ENCODE measurements at regions not wholly inside any gene's neighbourhood (a gene's known extent, or its start where the extent isn't known, plus 50 kb on each side); places are given as distances from the start of the nearest gene placed in this dataset.

DNA sequence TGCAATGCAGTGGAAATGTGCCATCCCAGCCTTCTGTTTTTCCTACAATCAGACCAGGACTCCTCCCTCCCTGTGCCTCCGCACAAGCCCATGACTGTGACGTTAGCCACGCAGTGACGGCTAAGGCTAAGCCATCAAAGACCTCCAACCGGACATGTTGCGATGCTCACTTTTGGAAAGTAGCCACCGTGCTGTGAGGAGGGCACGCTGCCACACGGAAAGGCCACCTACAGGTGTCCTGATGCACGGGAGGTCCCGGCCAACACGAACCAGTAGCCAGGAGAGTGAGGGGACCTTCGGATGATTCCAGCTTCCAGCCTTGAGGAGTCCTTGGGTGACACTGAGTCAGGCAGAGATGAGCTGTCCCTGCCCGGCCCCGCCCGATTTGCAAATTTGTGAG, 53.9 kb downstream of the FOXL1 start:
- no peak for DNase-seq (ENCODE audit: low read depth in 2 of 2)

DNA sequence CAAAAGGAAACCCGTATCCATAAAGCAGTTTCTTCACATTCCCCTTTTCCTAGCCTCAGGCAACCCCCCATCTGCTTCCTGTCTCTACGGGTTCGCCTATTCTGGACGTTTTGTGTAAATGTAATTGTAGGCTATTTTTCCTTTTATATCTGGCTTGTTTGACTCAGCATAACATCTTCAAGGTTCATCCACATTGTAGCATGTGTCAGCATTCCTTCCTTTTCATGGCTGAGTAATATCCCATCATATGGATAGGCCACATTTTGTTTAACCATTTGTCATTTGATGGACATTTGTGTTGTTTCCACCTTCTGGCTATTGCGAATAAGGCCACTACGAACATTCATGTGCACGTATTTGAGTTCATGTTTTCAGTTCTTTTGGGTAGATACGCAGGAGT, 54.6 kb downstream of the FOXL1 start:
- DNase-seq (ENCODE audit: low read depth in 2 of 2): no peak

GRCh38 chr16:86634292-86634691, 55.9 kb downstream of the FOXL1 start:
- no peak for DNase-seq (ENCODE audit: low read depth in 2 of 2)

- no peak for DNase-seq (ENCODE audit: low read depth in 2 of 2)
These were observed 57.0 kb downstream of the FOXL1 start for GRCh38 chr16:86635176-86635876.

GRCh38 chr16:86635926-86636325, 57.6 kb downstream of the FOXL1 start:
- no peak for DNase-seq (ENCODE audit: low read depth in 2 of 2)

GRCh38 chr16:86637744-86638143, 59.4 kb downstream of the FOXL1 start:
- DNase-seq (ENCODE audit: low read depth in 2 of 2): no peak

- no peak for DNase-seq (ENCODE audit: low read depth in 2 of 2)
These were observed 60.3 kb downstream of the FOXL1 start for GRCh38 chr16:86638642-86639041.

DNA sequence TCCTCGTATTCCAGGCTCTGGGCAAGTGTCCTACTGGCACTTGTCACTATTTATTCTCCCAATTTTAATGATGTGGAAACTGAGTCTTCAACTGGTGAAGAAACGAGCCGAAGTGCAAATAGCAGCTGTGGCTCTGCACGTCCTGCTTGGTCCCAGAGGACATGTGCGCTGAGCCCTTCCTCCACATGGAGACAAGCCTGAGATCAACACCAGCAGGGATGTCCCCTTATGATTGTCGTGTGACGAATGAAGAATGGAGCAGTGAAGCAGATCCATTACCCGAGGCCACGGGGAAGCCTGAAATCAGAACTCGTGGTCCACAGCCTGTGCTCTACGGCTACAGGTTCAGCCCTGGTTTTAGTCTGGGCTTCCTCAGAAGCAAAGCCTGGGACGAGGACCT, 61.0 kb downstream of the FOXL1 start:
- DNase-seq (ENCODE audit: low read depth in 2 of 2): no peak

DNA sequence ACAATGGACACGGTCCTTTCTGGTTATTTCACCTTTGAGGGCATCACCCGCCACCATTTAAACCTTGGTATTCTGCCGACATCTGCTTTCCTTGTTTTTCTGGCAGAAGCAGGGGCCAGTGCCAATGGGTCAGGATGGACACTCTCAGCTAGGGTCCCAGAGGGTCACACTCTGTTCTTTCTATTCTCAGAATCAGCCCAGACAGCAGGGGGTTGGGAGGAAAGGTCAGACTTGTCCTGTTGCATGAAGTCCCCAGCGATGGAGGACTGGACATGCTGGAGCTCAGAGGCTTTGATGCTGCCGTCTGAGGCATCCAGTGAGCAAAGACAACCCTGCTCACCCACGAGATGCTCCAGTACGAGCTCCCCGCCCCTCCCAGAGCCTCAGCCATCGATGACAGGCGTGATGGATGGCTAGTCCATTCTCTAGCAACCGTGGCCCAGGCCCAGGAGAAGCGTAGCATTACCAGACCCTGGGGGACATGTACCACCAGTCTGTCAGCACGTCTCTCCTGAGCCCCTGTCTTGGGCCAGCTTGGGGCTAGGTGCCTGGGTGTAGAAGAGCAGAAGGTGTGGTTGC, 62.0 kb downstream of the FOXL1 start:
- no peak for DNase-seq (ENCODE audit: low read depth in 2 of 2)

DNA sequence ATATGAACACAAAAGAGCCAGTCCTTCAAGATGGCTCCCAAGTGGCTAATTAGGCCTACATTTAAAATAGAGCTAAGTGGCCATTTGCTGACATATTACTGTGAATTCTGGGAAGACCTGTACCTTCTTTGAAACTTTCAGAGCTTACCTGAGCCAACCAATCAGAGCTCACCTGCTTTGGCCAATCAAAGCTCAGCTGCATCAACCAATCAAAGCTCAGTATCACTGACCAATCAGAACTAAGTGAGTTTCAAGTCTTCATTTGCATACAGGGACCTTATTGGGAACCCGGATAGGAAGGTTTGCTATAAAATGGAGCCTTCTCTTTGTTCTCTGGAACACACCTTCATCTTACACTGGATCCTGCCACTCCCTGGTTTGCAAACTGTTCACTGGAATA, 63.7 kb downstream of the FOXL1 start:
- no peak for DNase-seq (ENCODE audit: low read depth in 2 of 2)

GRCh38 chr16:86643671-86644070, 65.3 kb downstream of the FOXL1 start:
- no peak for DNase-seq (ENCODE audit: low read depth in 2 of 2)

DNA sequence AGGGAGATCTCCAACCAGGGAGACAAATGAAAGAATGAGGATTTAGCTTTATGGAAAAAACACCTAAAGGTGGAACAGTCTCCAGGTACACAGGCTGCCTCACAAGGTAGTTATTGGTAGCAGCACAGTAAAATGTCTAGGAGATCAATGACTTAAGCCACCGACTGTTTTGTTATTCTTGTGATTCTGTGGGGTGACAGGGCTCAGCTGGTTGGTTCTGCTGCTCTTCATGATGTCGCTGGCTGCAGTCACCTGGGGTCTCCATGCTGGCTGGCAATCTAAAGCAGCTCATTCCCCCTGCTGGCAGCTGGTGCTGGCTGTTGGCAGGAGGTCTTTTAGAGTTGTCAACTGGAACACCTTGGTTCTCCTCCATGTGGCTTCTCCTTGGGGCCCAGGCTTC, 69.2 kb downstream of the FOXL1 start:
- DNase-seq (ENCODE audit: low read depth in 2 of 2): no peak

DNA sequence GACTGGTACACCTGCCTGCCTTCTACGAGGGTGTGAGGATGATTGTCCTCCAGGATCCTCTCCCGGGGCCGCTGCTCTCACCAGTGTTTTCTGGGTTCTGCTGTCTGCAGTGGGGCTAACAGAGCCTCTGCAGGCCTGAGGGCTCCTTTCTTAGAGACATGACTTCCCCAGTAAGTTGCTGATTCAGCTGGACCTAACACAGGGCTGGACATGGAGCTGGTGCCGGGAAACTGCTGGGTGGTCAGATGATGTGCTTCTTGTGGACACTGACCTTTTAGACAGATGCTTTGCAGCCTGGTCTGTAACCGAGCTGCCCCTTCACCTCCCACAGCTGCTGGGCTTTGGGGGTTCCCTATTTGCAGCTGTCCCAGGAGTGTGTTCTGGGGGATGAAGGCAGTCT, 71.5 kb downstream of the FOXL1 start:
- DNase-seq (ENCODE audit: low read depth in 2 of 2): no peak

DNA sequence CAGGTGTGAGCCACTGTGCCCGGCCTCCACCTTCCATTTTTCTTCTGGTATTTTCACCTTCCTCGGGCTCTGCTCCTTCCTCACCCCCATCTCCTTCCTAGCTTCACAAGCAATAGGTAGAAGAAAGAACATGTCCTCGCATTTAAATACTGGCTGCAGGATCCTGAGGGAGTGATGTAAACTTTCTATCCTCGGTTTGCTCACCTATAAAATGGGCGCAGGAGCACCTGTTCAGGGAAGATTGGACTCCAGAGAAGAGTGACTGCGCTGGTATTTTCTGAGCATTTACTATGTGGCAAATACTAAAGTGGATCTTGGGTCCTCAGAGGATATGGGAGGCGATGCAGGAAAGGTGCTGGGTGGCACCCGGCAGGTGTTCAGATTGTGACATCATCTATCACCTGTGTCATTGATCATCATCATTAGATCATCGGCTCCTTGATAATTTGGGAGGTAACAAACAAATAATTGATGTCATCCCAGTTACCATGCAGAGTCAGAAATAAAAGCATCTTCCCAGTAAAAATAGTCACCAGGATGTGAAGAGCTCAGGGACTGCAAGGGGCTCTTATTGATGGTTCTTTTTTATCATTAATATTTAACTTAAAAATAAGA, 72.8 kb downstream of the FOXL1 start:
- no peak for DNase-seq (ENCODE audit: low read depth in 2 of 2)

DNA sequence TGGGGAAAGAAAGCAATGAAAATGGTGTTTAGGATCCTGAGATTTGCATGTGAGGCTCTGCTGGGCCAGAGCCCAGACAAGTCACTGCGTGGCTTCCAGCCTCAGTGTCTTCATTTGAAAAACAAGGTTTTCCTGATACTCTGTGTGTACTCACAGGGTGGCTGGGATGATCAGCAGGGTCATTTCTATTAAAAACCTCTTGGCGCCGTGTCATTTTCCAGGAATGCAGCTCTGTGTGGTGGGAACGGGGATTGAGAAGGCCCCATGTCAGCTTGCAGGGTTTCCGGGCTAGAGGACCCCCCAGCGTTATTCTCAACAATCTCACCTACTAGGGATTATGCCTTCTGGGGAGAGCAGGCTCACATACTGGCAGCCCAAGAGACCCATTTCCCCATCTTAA, 73.5 kb downstream of the FOXL1 start:
- DNase-seq (ENCODE audit: low read depth in 2 of 2): no peak

- DNase-seq (ENCODE audit: low read depth in 2 of 2): no peak
These were observed 75.1 kb downstream of the FOXL1 start for GRCh38 chr16:86653285-86654006.

DNA sequence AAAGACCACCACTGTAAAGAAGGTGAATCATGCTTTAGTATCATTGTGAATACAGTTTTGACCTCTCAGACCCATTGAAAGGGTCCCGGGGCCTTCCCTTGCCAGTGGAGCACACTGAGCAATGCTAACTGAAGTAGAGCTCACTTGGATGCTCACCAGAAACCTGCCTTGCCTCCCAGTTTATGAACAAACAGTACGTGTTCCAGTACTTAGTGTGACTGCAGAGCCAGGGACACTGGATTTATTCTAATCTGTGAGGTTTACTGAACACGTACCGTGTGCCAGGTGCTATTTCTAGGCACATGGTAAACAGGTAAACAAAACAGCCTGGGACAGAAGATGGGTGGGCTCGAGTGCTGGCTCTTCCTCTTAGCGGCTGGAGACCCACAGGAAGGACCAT, 79.6 kb downstream of the FOXL1 start:
- DNase-seq (ENCODE audit: low read depth in 2 of 2): no peak

DNA sequence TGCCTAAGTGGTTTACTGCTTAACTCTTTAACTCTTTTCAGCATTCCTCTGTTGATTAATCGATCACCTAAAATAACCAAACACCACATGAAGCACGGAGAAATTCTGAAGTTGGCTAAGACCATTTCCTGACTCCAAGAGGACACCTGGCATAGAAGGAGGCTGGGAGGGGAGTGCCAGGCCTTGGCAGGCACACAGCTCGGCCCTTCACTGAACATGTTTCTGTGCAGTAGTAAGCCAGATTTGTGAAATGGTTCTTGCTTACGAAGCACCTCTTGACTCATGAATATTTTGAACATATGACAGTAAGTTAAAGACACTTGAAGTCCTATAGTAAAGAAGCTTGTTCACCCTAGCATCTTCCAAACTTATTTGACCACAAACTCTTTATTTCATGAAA, 82.3 kb downstream of the FOXL1 start:
- no peak for DNase-seq (ENCODE audit: low read depth in 2 of 2)

GRCh38 chr16:86661706-86662105, 83.4 kb downstream of the FOXL1 start:
- no peak for DNase-seq (ENCODE audit: low read depth in 2 of 2)

DNA sequence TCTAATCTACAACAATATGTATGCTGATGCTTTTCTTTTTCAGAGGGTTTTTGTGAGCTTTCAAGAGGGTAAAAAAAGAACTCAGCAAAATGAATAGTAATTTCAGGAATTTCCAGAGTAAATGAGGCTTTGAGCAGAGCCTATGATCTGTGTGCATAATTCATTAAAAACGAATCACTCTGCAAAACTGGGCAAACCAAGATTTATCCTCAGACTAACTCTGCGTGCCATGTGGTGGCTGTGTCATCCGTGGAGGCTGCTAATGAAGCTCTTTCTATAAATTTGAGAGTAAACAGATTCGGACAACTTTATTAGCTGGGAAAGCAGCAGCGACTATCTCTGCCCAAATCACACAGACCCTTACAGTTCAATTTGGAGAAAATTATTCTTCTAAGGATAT, 83.8 kb downstream of the FOXL1 start:
- no peak for DNase-seq (ENCODE audit: low read depth in 2 of 2)

GRCh38 chr16:86662740-86663139, 84.4 kb downstream of the FOXL1 start:
- DNase-seq (ENCODE audit: low read depth in 2 of 2): no peak

DNA sequence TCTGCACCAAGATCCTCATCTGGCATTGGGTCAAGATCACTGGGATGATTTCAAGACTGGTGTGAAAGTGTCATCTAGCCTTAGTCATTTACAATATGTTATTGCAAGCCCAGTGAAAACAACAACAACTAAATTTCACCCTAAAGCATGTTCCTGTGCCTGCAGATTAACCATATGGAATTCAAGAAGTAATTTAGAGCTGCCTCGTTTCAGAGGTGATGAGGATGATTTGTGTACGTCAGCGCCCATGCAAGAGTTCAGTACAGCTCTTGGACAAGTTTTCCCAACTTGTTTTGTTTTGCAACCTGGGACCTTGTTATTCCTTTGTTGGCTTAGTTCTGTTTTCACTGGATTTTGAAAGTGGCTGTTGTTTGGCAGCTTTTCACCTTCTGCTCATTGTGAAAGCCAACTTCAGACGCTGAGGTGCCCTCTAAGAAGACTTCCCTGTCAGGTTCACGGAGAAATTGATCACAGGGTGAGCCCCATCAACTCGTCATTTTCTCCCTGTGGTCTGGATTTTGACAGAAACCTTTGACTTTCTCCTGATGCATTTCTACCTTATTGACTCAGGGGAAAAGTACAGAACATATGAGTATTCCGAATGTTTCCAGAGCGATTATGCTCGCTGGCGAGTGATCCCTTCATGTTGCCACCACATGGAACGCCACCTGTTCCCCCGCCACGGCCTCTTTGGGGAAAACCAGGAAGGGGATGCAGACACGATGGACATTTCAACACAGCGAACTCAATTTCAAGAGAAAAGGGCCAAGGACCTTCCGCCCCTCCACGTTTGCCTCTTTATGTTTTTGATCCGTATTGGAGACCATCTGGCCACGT, 85.6 kb downstream of the FOXL1 start:
- peak in 1 of 2 experiments; percentile 7 for DNase-seq (ENCODE audit: low read depth in 2 of 2)

Data from stimulated activated CD4-positive, alpha-beta T cell treated with anti-CD3 and anti-CD28 coated beads, Interleukin-12 subunit alpha, Interleukin-12 subunit beta, amount 100 ng/mL, for 24 hours (primary cell).